ENCODE measurements at regions not wholly inside any gene's neighbourhood (a gene's known extent, or its start where the extent isn't known, plus 50 kb on each side); places are given as distances from the start of the nearest gene placed in this dataset.

GRCh38 chr2:133787207-133787606, 218.9 kb upstream of the NCKAP5 start:
- no peak for TF ChIP-seq CTCF (IDR thresholded peaks at IDR 0.05; ENCODE audit: poor library complexity, severe bottlenecking)
- no peak for TF ChIP-seq SMC3 (conservative IDR thresholded peaks at IDR 0.05; ENCODE audit: poor library complexity)
